Lower leg skin (tissue), 4 donors: ENCODE measurements at regions not wholly inside any gene's neighbourhood (a gene's known extent, or its start where the extent isn't known, plus 50 kb on each side); places are given as distances from the start of the nearest gene placed in this dataset.

Source experiments
- DNase-seq, 2 donors: peaks; one replicate each; pipeline ENCODE4 v3.0.0-alpha.2; 2019; ENCODE audit warnings: low spot score in 2 of 2
- H3K4me3 ChIP-seq: fragments of 200-600 bp; sonication (generic); 2 replicates; pipeline ENCODE4 v1.5.1; 2017; ENCODE audit warnings: mild to moderate bottlenecking, low read depth; ENCODE audit not compliant: poor library complexity, severe bottlenecking
- POLR2A ChIP-seq, 2 donors: fragments of 450-650 bp; IDR thresholded peaks; one replicate each; pipeline ENCODE4 v1.6.1; 2016 to 2017; ENCODE audit warnings: antibody characterized with exemption in 2 of 2, mild to moderate bottlenecking in 1 of 2, moderate library complexity in 1 of 2
- WGBS, 2 donors: methylation state at CpG; one replicate each; pipeline ENCODE4 v1.1.5; 2018; 5-methylcytosine and 5-hydroxymethylcytosine counted together
- intact Hi-C: fragments of 100-400 bp; cut with DNase I; formaldehyde crosslinking; loops from one replicate; pipeline ENCODE4 v1.15.0; 2023; ENCODE audit warnings: low total_unique reads
- TF ChIP-seq, protein P1 (sequence below), 3 donors: fragments of 450-650 bp; IDR thresholded peaks; one replicate each; pipeline ENCODE4 v1.5.1; 2016; ENCODE audit warnings: antibody characterized with exemption in 3 of 3, mild to moderate bottlenecking in 3 of 3, moderate library complexity in 2 of 3

GRCh38 chr4:145307120-145307519 lies 126.7 kb upstream of the OTUD4 start:
- intact Hi-C loops = no loop called here
- WGBS, 2 donors = 73 to 79% methylated on average over 1 of the region's 1 CpG
- TF ChIP-seq POLR2A (IDR thresholded peaks at IDR 0.05) = no peak
- TF ChIP-seq, protein P1, sequence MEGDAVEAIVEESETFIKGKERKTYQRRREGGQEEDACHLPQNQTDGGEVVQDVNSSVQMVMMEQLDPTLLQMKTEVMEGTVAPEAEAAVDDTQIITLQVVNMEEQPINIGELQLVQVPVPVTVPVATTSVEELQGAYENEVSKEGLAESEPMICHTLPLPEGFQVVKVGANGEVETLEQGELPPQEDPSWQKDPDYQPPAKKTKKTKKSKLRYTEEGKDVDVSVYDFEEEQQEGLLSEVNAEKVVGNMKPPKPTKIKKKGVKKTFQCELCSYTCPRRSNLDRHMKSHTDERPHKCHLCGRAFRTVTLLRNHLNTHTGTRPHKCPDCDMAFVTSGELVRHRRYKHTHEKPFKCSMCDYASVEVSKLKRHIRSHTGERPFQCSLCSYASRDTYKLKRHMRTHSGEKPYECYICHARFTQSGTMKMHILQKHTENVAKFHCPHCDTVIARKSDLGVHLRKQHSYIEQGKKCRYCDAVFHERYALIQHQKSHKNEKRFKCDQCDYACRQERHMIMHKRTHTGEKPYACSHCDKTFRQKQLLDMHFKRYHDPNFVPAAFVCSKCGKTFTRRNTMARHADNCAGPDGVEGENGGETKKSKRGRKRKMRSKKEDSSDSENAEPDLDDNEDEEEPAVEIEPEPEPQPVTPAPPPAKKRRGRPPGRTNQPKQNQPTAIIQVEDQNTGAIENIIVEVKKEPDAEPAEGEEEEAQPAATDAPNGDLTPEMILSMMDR (IDR thresholded peaks at IDR 0.05) = no peak
- no peak for DNase-seq
- no peak overlapping the region for H3K4me3 ChIP-seq

- TF ChIP-seq, protein P1 (IDR thresholded peaks at IDR 0.05) = no peak
- TF ChIP-seq POLR2A (IDR thresholded peaks at IDR 0.05) = no peak
- WGBS, 2 donors = 78 to 86% methylated on average over 3 of the region's 3 CpGs
- DNase-seq = no peak
- intact Hi-C loops = no loop called here
- H3K4me3 ChIP-seq = no peak overlapping the region
Observed at GRCh38 chr4:145302725-145303124, 122.3 kb upstream of the OTUD4 start.

DNA sequence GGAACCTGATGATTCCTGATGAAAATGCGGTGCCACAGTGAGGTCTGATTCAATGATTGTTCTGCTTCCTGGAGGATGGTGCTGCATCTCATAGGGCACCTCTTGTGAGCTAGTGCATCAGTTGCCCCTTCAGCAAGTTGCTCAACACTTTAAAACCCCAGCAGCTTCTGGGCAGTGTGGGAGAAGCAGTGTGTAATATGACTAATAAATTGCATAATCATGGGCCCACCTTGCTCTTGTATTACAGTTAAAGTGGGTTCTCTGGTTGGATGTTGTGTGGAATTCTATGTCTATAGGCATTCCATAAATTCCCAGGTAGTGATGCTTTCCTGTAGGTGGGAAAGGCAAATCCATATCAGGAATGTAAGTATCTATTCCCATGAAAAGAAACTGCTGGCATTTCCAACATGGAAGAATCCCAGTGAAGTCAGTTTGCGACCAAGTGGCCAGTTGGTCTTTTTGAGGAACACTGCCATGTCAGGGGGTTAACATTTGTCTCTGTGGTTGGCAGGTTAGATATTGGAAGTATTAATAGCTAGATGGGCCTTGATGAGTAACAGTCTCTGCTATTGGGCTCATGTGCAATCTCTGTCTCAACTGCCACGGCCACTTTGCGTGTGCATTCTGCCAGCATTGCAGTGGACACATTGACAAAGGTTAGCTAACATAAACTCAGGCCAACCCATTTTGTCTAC lies 121.1 kb upstream of the OTUD4 start:
- DNase-seq = no peak
- intact Hi-C loops = no loop called here
- H3K4me3 ChIP-seq = no peak overlapping the region
- 98% methylated on average over 4 of the region's 4 CpGs for WGBS, 2 donors
- no peak for TF ChIP-seq POLR2A (IDR thresholded peaks at IDR 0.05)
- TF ChIP-seq, protein P1 (IDR thresholded peaks at IDR 0.05) = no peak

GRCh38 chr4:145299380-145300076 lies 119.1 kb upstream of the OTUD4 start:
- WGBS, 2 donors = 47 to 49% methylated on average over 5 of the region's 5 CpGs
- DNase-seq = no peak
- no peak overlapping the region for H3K4me3 ChIP-seq
- TF ChIP-seq POLR2A (IDR thresholded peaks at IDR 0.05) = no peak
- TF ChIP-seq, protein P1 (IDR thresholded peaks at IDR 0.05) = no peak
- intact Hi-C loops = no loop called here

- TF ChIP-seq, protein P1 (IDR thresholded peaks at IDR 0.05) = no peak
- no peak for TF ChIP-seq POLR2A (IDR thresholded peaks at IDR 0.05)
- WGBS, 2 donors = 33 to 37% methylated on average over 2 of the region's 2 CpGs
- intact Hi-C loops = no loop called here
- no peak overlapping the region for H3K4me3 ChIP-seq
- no peak for DNase-seq
Observed at GRCh38 chr4:145298885-145299284, 118.5 kb upstream of the OTUD4 start.
